ENCODE measurements at regions not wholly inside any gene's neighbourhood (a gene's known extent, or its start where the extent isn't known, plus 50 kb on each side); places are given as distances from the start of the nearest gene placed in this dataset.

- H3K27me3 ChIP-seq = no peaks in the 10 kb centered on the region
- no peak overlapping the region for H3K4me2 ChIP-seq
- no peaks in the 10 kb centered on the region for H3K9me2 ChIP-seq (replicated peaks; ENCODE audit: insufficient read depth)
- TF ChIP-seq EZH2 (IDR thresholded peaks at IDR 0.05; ENCODE audit: borderline replicate concordance) (no peak), CTCF (IDR thresholded peaks at IDR 0.05; ENCODE audit: poor library complexity) (no peak), EZH2phosphoT487 (IDR thresholded peaks at IDR 0.05; ENCODE audit: low read depth, severe bottlenecking, unreplicated experiment) (no peak)
- H3K27ac ChIP-seq = no peak overlapping the region
- H4K20me1 ChIP-seq (ENCODE audit: insufficient read depth, poor library complexity, severe bottlenecking) = no peaks in the 10 kb centered on the region
- H3K79me2 ChIP-seq = no peaks in the 10 kb centered on the region
- 85% methylated on average over 1 of the region's 1 CpG for WGBS (ENCODE audit: low lambda C conversion rate, missing lambda C conversion rate)
- no peak for DNase-seq (ENCODE audit: low spot score)
- H2AFZ ChIP-seq = no peak overlapping the region
- H3K9me3 ChIP-seq (ENCODE audit: low read depth) = no peaks in the 10 kb centered on the region
- peaks cover 2% of the 10 kb centered on the region for H3K4me1 ChIP-seq (ENCODE audit: insufficient read depth)
- H3K36me3 ChIP-seq (replicated peaks; ENCODE audit: insufficient read depth, low read depth) = no peaks in the 10 kb centered on the region
- no peak overlapping the region for H3K4me3 ChIP-seq
Observed at GRCh38 chr9:97787551-97787950, 65.5 kb upstream of the FOXE1 start.

GRCh38 chr9:97788763-97789663, 64.0 kb upstream of the FOXE1 start:
- Histone ChIP-seq H3K27me3 (no peaks in the 10 kb centered on the region), H3K9me3 (ENCODE audit: low read depth) (no peaks in the 10 kb centered on the region), H3K36me3 (replicated peaks; ENCODE audit: insufficient read depth, low read depth) (no peaks in the 10 kb centered on the region), H4K20me1 (ENCODE audit: insufficient read depth, poor library complexity, severe bottlenecking) (no peaks in the 10 kb centered on the region), H3K4me1 (ENCODE audit: insufficient read depth) (peaks cover 6% of the 10 kb centered on the region), H2AFZ (no peak overlapping the region), H3K79me2 (no peaks in the 10 kb centered on the region), H3K4me3 (no peak overlapping the region), H3K4me2 (no peak overlapping the region), H3K9me2 (replicated peaks; ENCODE audit: insufficient read depth) (no peaks in the 10 kb centered on the region), H3K27ac (no peak overlapping the region)
- 83% methylated on average over 7 of the region's 7 CpGs for WGBS (ENCODE audit: low lambda C conversion rate, missing lambda C conversion rate)
- DNase-seq (ENCODE audit: low spot score) = peak; percentile 55
- TF ChIP-seq CTCF (IDR thresholded peaks at IDR 0.05; ENCODE audit: poor library complexity) = no peak
- TF ChIP-seq EZH2phosphoT487 (IDR thresholded peaks at IDR 0.05; ENCODE audit: low read depth, severe bottlenecking, unreplicated experiment) = no peak
- no peak for TF ChIP-seq EZH2 (IDR thresholded peaks at IDR 0.05; ENCODE audit: borderline replicate concordance)

GRCh38 chr9:97790542-97790941, 62.5 kb upstream of the FOXE1 start:
- DNase-seq (ENCODE audit: low spot score) = no peak
- 92% methylated on average over 5 of the region's 5 CpGs for WGBS (ENCODE audit: low lambda C conversion rate, missing lambda C conversion rate)
- Histone ChIP-seq H4K20me1 (ENCODE audit: insufficient read depth, poor library complexity, severe bottlenecking) (no peaks in the 10 kb centered on the region), H3K9me2 (replicated peaks; ENCODE audit: insufficient read depth) (no peaks in the 10 kb centered on the region), H3K27me3 (no peaks in the 10 kb centered on the region), H3K4me2 (no peak overlapping the region), H3K4me1 (ENCODE audit: insufficient read depth) (peaks cover 6% of the 10 kb centered on the region), H3K36me3 (replicated peaks; ENCODE audit: insufficient read depth, low read depth) (no peaks in the 10 kb centered on the region), H3K4me3 (no peak overlapping the region), H3K9me3 (ENCODE audit: low read depth) (no peaks in the 10 kb centered on the region), H3K79me2 (no peaks in the 10 kb centered on the region), H3K27ac (no peak overlapping the region), H2AFZ (no peak overlapping the region)
- TF ChIP-seq EZH2 (IDR thresholded peaks at IDR 0.05; ENCODE audit: borderline replicate concordance) = no peak
- TF ChIP-seq CTCF (IDR thresholded peaks at IDR 0.05; ENCODE audit: poor library complexity) = no peak
- no peak for TF ChIP-seq EZH2phosphoT487 (IDR thresholded peaks at IDR 0.05; ENCODE audit: low read depth, severe bottlenecking, unreplicated experiment)

All from hepatocyte (in vitro differentiated cells).